CD4-positive, alpha-beta T cell treated with Interleukin-15 for 4 hours (primary cell): ENCODE measurements at regions not wholly inside any gene's neighbourhood (a gene's known extent, or its start where the extent isn't known, plus 50 kb on each side); places are given as distances from the start of the nearest gene placed in this dataset.

Source experiments
- DNase-seq: peaks from one replicate; pipeline ENCODE4 v3.0.0-alpha.2; 2020; ENCODE audit warnings: low spot score

- DNase-seq: no peak
Observed at GRCh38 chr22:49137206-49137840, 690.4 kb downstream of the BRD1 start.

DNA sequence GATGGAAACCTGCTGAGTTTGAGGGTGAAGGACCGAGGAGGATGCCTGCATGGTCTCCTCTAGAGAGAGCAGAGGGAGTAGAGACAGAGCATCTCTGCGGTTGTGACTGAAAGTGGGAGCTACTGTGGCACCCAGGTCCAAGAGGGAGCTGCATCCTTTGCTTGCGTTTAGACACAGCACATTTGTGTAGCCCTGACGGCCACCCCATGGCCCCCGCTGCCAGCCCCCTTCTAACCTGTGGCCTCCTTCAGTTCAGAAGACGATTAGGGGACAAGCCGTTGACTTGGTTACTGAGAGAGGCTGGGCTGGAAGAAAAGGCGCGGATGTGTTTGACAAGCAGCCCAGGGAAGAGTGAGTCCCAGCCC lies 690.9 kb downstream of the BRD1 start:
- no peak for DNase-seq

DNA sequence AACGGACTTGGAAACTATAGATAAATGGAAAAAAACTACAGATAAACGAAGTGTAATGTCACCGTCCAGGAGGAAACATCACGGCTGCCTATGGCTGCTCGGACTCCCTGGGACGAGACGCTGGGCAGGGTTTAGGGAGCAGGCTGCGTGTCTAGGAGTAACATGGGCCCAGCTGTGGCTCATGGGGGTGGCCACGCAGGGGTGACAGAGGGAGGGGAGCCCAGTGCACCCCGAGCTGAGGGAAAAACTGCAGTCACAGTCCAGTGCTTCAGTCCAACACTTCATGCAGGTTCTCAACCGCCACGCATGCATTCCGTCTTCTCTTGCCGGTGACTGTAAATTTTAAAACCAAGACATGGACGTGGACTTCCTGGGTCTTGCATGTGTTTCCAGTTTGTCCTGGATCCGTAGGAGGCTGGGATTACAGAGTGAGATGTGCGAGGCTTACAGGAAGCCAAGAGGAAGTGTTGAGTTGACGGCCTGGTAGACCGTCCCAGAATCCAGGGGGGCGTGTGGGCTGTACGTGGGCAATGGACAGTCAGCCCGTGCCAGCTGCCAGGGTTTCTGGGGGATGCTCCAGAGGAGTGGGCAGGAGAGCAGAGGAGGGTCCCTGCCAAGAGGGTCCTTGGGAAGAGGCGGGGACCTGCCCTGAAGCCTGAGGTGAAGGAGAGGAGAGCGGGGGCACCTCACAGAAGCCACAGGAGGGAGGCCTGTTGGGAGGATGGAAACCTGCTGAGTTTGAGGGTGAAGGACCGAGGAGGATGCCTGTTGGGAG lies 691.4 kb downstream of the BRD1 start:
- DNase-seq: no peak

DNA sequence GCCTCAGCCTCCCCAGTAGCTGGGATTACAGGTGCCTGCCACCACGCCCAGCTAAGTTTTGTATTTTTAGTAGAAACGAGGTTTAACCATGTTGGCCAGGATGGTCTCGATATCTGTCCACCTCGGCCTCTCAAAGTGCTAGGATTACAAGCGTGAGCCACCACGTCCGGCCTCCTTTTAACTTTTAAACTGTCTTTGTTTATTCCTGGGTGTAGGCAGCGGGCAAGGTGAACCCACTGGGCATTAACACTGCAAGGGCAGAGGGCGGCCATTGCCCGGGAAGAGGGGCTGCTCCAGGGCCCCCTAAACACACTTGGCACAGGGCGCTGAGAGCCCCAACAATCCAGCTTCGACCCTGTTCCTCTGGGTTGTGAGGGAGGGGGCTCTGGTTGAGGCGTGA lies 693.6 kb downstream of the BRD1 start:
- no peak for DNase-seq

DNA sequence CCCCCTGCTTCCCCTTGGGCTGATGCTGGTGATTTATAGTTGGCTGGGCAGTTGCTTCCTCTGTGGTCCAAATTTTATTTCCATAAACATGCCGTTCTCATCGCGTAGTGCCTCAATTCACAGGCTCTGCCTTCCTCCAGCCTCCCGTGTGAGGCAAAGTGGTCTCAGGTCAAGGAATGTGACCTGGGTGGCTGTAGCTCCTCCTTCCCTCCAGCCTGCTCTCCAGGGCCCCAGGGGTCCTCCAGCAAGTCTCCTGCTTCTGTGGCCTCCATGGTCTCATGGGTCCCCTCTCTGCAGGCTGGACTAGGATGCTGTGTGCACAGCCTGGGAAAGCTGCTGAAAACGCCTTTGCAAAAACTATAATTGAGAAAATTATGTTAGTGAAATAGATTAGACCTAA lies 694.1 kb downstream of the BRD1 start:
- no peak for DNase-seq

- no peak for DNase-seq
Observed at GRCh38 chr22:49132009-49132408, 695.7 kb downstream of the BRD1 start.

- DNase-seq: no peak
Observed at GRCh38 chr22:49129736-49130135, 697.9 kb downstream of the BRD1 start.

DNA sequence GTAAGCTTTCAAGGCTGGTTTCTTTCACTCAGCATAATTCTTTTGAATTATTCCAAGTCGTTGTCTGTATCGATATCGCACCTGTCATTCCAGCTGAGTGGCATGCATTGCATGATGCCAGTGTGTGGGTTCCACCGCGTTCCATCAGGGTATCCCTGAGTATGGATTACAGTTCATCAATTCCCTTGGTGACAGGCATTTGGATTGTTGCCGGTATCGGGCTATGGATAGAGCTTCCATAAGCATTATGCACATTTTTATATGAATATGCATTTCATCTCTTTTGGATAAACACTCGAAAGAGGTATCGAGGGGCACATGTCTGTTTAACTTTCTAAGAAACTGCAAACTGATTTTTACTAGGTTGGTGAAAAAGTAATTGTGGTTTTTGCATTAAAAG lies 698.8 kb downstream of the BRD1 start:
- no peak for DNase-seq

DNA sequence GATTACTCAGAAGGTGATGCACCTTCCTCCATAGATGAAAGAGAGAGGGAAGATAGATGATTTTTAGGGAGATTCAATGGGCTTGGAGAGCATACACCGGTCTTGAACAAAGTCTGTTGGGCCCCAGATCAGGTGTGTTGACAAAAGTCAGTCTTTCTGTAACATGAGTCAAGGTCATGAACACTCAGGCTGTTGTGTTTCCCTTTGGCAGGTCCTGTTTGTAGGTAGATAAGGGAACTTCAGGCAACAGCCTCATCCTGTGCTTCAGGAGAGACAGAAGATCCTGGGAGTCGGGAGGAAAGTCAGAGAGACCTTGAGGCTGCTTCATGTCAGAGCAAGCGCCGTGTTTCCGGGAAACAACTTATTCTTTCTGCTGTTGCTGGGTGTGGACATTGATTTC lies 703.1 kb downstream of the BRD1 start:
- DNase-seq: no peak

DNA sequence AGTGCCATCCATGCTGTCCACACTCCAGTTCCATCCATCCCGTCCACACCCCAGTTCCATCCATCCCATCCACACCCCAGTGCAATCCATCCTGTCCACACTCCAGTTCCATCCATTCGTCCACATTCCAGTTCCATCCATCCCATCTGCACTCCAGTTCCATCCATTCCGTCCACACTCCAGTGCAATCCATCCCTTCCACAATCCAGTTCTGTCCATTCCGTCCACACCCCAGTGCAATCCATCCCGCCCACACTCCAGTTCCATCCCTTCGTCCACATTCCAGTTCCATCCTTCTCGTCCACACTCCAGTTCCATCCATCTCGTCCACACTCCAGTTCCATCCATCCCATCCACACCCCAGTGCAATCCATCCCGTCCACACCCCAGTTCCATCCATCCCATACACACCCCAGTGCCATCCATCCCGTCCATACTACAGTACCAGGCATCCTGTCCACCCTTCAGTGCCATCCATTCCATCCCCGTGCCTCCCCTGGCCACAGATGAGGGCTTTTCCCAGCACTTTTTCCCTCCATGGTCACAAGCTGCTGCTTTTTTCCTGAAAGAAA lies 704.0 kb downstream of the BRD1 start:
- no peak for DNase-seq

DNA sequence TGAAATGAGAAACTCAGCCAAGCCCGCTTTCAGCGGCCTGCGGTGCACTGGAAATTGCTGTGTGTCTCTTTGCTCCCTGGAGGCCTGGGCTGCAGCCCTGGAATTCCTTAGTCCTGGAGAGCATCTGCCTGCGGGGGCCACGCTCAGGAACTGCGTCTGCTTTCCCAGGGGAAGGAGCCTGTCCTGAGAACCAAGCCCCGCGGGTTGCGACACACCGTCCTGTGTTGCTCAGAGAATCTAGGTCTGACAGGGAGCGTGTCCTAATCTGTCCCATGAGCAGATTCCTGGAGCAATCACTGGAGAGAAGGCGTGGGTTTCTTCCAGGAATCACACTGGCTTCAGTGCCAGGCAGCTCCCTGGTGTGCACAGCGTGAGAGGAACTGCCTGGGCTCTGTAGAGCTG lies 708.1 kb downstream of the BRD1 start:
- DNase-seq: no peak

DNA sequence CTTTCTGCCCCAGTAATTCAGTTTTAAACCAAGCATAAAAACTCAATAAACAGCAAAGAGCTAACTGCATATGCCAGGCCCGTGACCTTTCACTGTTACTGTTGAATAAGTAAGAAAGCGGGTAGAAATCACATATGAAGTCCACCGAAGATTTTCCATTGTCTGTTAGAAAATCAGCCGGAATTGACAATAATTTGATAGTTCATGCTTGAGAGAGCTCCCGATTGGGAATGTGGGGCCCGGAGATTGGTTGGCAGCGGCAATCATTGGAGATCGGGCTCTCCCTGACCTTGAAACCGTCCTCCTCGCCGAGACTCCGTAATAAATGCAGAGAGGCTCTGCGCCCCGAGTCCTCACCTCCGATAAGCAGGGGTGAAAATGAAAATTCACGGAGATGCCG lies 709.6 kb downstream of the BRD1 start:
- no peak for DNase-seq

DNA sequence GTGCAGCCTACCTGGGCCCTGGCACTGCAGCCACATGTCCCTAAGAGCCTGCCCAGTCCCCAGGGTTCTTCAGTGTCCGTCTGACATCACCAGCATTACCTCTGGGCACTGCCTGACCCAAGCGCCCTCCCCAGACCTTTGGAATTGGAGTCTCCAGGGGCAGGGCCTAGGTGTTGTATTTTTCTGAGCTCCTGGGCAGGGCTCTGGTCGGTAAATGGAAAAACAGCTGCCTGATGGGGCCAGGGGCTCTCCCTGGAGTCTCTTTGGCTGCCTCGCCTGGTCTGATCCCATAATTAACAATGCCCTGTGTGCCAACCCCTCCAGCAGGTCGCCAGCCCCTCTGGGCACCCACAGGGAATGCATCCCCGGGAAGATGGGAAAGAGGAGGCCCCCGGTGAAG lies 710.2 kb downstream of the BRD1 start:
- no peak for DNase-seq

DNA sequence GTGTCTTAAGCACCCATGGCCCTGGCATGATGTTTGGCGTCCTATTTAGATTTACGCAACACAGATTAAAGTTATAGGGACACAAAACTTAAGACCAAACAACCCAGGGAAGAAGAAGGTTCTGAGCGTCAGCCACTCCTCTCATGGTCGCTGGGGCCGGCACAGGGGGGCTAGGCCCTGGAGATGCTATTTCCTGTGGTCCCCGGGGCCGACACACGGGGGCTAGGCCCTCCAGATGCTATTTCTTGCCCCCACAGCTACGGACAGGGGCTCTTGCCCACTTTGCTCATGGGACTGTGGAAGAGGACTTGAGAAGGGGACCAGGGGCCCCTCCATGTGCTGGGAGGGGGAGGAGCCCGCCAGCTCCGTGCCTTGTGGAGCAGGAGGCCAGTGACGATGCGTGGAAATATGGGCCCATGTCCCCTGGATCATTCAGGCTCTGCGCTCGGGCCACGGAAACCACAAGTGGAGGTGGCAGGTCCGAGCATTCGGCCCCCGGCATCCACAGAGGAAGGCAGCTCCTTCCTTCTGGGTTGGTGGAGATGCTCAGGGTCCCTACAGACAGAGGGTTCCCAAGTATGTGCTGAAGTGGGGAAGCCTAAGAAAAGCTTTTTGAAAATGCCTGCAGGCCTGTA lies 711.1 kb downstream of the BRD1 start:
- no peak for DNase-seq

DNA sequence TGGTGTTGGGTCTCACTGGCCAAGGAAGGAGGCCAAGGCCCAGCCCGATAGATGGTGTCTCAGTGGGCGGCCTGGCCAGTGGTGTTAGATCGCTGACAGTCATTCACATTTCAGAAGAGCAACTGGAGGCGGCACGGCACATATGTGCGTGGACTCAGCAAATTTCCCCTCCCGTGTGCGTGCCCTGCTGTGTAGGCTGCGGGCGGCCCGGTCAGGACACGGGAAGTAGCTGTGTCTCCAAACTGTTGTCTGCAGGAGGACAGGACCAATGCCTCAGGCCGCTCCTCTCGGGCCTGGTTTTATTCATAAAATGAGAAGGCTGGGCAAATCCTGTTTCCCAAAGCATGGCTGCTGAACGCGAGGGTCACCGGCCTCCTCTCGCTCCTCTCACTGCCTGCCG lies 711.7 kb downstream of the BRD1 start:
- no peak for DNase-seq

GRCh38 chr22:49115197-49115596 lies 712.5 kb downstream of the BRD1 start:
- no peak for DNase-seq

GRCh38 chr22:49113758-49114157 lies 713.9 kb downstream of the BRD1 start:
- DNase-seq: no peak

DNA sequence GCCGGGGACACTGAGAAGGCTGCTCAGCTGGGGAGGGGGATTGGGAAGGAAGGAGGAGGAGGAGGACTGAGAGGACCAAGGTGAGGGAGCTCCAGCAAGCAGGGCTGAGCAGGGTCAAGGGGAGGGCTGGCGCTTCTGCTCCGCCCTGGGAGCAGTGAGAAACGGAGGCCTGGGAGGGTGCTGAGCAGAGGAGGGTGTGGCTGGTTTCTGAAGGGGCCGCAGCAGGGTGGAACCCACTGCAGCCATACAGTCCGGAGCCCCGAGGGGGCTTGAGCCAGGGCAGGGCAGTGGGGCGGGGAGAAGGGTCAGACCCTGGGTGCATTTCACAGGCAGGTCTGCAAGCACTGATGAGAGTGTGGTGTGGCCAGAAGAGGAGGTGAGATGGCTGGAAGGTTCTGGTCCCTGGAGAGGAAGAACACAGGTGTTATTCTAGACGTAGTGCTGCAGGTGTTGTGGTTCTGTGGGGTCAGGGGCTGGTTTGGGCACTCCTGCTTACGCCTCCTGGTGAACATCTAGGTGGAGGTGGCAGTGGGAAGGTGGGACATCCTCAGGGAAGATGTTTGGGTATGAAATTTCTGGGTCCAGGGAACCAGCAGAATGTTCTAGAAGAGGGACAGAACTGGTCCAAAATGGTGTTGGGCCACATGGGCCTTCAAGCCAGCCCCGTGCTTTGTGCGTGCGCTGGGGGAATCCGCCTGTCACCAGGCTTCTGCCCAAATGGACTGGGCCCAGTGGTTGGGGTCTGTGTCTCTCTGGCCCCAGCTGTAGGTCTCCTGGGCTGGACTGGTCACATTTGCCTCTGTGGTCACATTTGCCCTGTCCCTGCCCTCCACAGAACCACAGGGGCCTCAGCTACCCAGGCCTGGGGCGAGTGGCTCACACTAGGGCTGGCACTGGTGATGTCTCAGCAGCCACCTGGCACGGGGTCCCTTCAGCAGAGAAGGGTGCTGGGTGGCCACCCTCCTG lies 714.7 kb downstream of the BRD1 start:
- no peak for DNase-seq

GRCh38 chr22:49112176-49112575 lies 715.5 kb downstream of the BRD1 start:
- DNase-seq: no peak

DNA sequence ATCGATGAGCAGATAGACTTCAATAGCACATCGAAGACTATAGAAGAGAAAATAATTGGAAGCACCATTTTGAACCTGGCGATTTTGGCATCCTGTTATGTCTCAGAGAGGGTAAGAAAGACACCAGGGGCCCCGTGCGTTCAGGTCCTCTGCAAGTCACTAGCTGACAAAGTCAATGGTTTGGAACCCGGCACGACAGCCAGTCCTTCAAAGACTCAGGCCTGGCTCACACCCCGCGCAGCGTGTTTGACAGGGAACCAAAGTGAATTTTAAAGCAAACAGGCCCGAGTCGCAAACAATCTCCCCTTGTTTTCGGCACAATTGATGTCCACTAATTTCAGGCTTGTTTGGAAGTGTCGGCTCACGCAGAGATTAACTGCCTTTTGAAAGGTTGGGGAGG lies 716.6 kb downstream of the BRD1 start:
- no peak for DNase-seq

GRCh38 chr22:49108636-49109315 lies 718.9 kb downstream of the BRD1 start:
- no peak for DNase-seq
